Breast epithelium (tissue), 4 donors: ENCODE measurements at regions not wholly inside any gene's neighbourhood (a gene's known extent, or its start where the extent isn't known, plus 50 kb on each side); places are given as distances from the start of the nearest gene placed in this dataset.

Experiments
- DNase-seq, 2 donors: peaks; one replicate each; pipeline ENCODE4 v3.0.0-alpha.2; 2019; ENCODE audit warnings: low spot score in 2 of 2
- H3K27ac ChIP-seq, 2 donors: fragments of 200-600 bp; sonication (generic) in 1 of 2; one replicate each; pipeline ENCODE4 v1.5.1; 2016 to 2019; ENCODE audit warnings: mild to moderate bottlenecking in 1 of 2
- H3K27me3 ChIP-seq, 2 donors: fragments of 200-600 bp; sonication (generic) in 1 of 2; one replicate each; pipeline versions ENCODE4 v1.5.1 to v1.6.0; 2017 to 2019; ENCODE audit warnings: control low read depth in 1 of 2, mild to moderate bottlenecking in 1 of 2
- H3K36me3 ChIP-seq: fragments of 200-600 bp; one replicate; pipeline ENCODE4 v1.5.1; 2019
- H3K4me1 ChIP-seq, 2 donors: fragments of 200-600 bp; sonication (generic); one replicate each; pipeline ENCODE4 v1.5.1; 2016 to 2019; ENCODE audit warnings: control low read depth in 1 of 2
- H3K4me3 ChIP-seq, 3 donors: fragments of 200-600 bp; sonication (generic); 1 replicate in 2 of 3; 2 replicates in 1 of 3; pipeline ENCODE4 v1.5.1; 2016 to 2019; ENCODE audit warnings: mild to moderate bottlenecking in 3 of 3, moderate library complexity in 2 of 3
- H3K9me3 ChIP-seq, 2 donors: fragments of 200-600 bp; sonication (generic) in 1 of 2; one replicate each; pipeline ENCODE4 v1.5.1; 2016 to 2019; ENCODE audit warnings: control low read depth in 1 of 2
- POLR2A ChIP-seq: fragments of 450-650 bp; IDR thresholded peaks from one replicate; pipeline ENCODE4 v1.6.1; 2016; ENCODE audit warnings: antibody characterized with exemption, mild to moderate bottlenecking, moderate library complexity
- POLR2AphosphoS5 ChIP-seq, 3 donors: sonication (generic); formaldehyde crosslinking; IDR thresholded peaks; one replicate each; pipeline ENCODE4 v1.6.1; 2017; ENCODE audit warnings: antibody characterized with exemption in 3 of 3
- intact Hi-C: fragments of 100-400 bp; cut with DNase I; formaldehyde crosslinking; loops from one replicate; pipeline ENCODE4 v1.15.1; 2023; ENCODE audit warnings: low total_unique reads
- TF ChIP-seq, protein P1 (sequence below), 3 donors: fragments of 450-650 bp; IDR thresholded peaks; one replicate each; pipeline ENCODE4 v1.5.1; 2016 to 2017; ENCODE audit warnings: antibody characterized with exemption in 3 of 3, mild to moderate bottlenecking in 3 of 3, moderate library complexity in 3 of 3

DNA sequence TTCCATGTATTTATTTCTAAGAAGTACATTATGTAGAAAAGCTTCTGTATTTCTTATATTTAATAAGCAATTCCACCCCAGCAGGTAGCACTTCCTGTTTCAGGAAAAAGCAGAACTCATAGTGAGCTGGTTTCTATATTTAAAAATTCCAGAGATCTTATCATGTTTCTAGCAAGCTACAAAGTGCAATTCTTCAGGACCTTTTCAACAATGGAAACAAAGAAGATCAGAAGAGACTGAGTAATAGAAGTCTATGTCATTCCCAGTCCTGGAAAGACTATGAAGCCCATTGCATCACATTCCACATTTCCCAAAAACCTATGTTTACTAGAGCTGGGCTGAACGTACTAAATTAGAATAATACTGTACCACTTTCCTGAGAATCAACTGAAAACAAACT lies 302.6 kb upstream of the NRSN1 start:
- Histone ChIP-seq H3K27ac (no peak overlapping the region), H3K4me3 (no peak overlapping the region), H3K36me3 (no peaks in the 10 kb centered on the region), H3K9me3 (no peaks in the 10 kb centered on the region), H3K4me1 (no peaks in the 10 kb centered on the region), H3K27me3 (no peaks in the 10 kb centered on the region)
- intact Hi-C loops = no loop called here
- TF ChIP-seq POLR2A = no peak
- TF ChIP-seq POLR2AphosphoS5 (IDR thresholded peaks at IDR 0.05) = no peak
- TF ChIP-seq, protein P1, sequence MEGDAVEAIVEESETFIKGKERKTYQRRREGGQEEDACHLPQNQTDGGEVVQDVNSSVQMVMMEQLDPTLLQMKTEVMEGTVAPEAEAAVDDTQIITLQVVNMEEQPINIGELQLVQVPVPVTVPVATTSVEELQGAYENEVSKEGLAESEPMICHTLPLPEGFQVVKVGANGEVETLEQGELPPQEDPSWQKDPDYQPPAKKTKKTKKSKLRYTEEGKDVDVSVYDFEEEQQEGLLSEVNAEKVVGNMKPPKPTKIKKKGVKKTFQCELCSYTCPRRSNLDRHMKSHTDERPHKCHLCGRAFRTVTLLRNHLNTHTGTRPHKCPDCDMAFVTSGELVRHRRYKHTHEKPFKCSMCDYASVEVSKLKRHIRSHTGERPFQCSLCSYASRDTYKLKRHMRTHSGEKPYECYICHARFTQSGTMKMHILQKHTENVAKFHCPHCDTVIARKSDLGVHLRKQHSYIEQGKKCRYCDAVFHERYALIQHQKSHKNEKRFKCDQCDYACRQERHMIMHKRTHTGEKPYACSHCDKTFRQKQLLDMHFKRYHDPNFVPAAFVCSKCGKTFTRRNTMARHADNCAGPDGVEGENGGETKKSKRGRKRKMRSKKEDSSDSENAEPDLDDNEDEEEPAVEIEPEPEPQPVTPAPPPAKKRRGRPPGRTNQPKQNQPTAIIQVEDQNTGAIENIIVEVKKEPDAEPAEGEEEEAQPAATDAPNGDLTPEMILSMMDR (IDR thresholded peaks at IDR 0.05) = no peak
- no peak for DNase-seq

DNA sequence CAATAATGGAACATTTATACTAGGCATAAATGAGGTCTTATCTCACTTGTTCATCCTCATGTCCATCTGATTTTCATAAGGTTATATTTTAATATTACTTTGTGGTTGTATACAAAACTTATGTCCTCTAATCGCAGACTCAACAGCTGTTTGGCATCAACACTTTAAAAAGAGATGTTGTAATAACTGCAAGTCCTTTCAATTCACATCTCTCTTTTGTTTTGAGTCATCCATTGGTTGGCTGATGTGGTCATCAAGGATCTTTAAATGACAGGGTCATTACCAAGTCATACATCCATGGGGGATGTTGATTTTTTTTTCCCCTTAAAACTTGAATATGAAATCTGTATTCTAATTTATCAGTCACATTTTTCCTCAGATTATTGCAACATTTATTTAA lies 299.4 kb upstream of the NRSN1 start:
- no peak for DNase-seq
- TF ChIP-seq POLR2AphosphoS5 (IDR thresholded peaks at IDR 0.05) (no peak), POLR2A (no peak)
- TF ChIP-seq, protein P1 (IDR thresholded peaks at IDR 0.05) = no peak
- Histone ChIP-seq H3K9me3 (peaks cover 0 to 11% of the 10 kb centered on the region in 2 donors), H3K36me3 (no peaks in the 10 kb centered on the region), H3K27ac (no peak overlapping the region), H3K27me3 (no peaks in the 10 kb centered on the region), H3K4me1 (no peaks in the 10 kb centered on the region), H3K4me3 (no peak overlapping the region)
- intact Hi-C loops = no loop called here

DNA sequence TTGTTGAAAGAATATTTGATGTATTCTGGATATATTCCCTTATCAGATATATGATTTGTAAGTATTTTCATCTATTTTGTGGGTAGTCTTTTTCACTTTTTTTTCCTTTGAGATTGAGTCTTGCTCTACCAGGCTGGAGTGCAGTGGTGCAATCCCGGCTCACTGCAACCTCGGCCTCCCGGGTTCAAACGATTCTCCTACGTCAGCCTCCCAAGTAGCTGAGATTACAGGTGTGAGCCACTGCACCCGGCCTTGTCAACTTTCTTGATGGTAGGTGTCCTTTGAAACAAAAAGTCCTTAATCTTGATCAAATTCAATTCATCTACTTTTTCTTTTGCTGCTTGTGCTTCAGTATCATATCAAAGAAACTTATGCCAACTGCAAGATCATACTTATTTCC lies 297.2 kb upstream of the NRSN1 start:
- H3K27ac ChIP-seq = no peak overlapping the region
- H3K4me1 ChIP-seq = no peaks in the 10 kb centered on the region
- peaks cover 0 to 15% of the 10 kb centered on the region in 2 donors for H3K9me3 ChIP-seq
- no peaks in the 10 kb centered on the region for H3K27me3 ChIP-seq
- no peak overlapping the region for H3K4me3 ChIP-seq
- no peak for TF ChIP-seq POLR2AphosphoS5 (IDR thresholded peaks at IDR 0.05)
- TF ChIP-seq, protein P1 (IDR thresholded peaks at IDR 0.05) = no peak
- no peak for TF ChIP-seq POLR2A
- intact Hi-C loops = no loop called here
- no peak for DNase-seq
- H3K36me3 ChIP-seq = no peaks in the 10 kb centered on the region

DNA sequence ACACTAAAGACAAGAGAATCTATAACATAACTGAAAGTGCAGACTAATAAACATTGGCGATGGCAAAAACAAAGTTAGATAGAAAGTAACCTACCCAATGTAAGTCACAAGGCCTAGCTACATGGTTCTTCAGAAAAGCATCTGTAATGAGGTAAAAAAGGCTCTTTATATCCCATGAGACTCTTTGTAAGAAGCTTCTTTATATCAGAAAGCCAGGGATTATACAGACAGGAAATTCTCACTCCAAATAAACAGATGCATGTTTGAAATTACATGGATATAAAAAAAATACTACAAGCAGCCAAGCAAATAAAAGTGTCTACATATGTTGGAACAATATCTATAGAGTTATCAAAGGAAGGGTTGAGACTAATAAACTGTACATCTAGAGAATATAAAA lies 284.9 kb upstream of the NRSN1 start:
- H3K9me3 ChIP-seq = no peaks in the 10 kb centered on the region
- no peaks in the 10 kb centered on the region for H3K27me3 ChIP-seq
- H3K36me3 ChIP-seq = no peaks in the 10 kb centered on the region
- no peak overlapping the region for H3K4me3 ChIP-seq
- no peak for DNase-seq
- intact Hi-C loops = no loop called here
- no peaks in the 10 kb centered on the region for H3K4me1 ChIP-seq
- TF ChIP-seq POLR2A (no peak), POLR2AphosphoS5 (IDR thresholded peaks at IDR 0.05) (no peak)
- TF ChIP-seq, protein P1 (IDR thresholded peaks at IDR 0.05) = no peak
- H3K27ac ChIP-seq = no peak overlapping the region

DNA sequence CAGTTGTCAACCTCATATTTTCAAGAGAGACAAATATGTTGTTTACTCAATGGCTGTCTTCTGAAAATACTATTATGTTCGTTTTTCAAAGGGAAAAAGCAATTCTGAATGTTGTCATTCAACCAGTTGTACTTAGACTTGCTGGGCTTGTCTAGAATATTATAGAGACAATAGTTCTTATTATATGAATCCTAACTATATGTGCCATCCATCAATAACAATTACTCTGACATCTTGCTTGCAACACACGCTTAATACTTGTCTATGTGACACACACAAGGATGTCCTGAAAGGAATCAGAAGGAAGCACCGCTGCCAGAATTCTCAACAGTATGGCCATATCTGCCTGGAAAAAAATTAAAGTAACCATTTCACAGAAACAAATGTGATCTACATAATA lies 283.3 kb upstream of the NRSN1 start:
- H3K9me3 ChIP-seq = no peaks in the 10 kb centered on the region
- H3K4me3 ChIP-seq = no peak overlapping the region
- H3K36me3 ChIP-seq = no peaks in the 10 kb centered on the region
- DNase-seq = no peak
- intact Hi-C loops = no loop called here
- no peaks in the 10 kb centered on the region for H3K27me3 ChIP-seq
- TF ChIP-seq, protein P1 (IDR thresholded peaks at IDR 0.05) = no peak
- TF ChIP-seq POLR2AphosphoS5 (IDR thresholded peaks at IDR 0.05) (no peak), POLR2A (no peak)
- H3K27ac ChIP-seq = no peak overlapping the region
- H3K4me1 ChIP-seq = no peaks in the 10 kb centered on the region
